ENCODE measurements at regions not wholly inside any gene's neighbourhood (a gene's known extent, or its start where the extent isn't known, plus 50 kb on each side); places are given as distances from the start of the nearest gene placed in this dataset.
A peak's percentile ranks its signal among the peaks of the same experiment; 100 is the strongest.
"Not testable (repeated sequence)": the region's sequence is repeated elsewhere in the genome, so short reads cannot be mapped to it uniquely, and the experiment has no call there.

GRCh38 chr15:92822216-92823144 lies 77.6 kb upstream of the CHD2 start:
- DNase-seq (ENCODE audit: low read depth): no peak

DNA sequence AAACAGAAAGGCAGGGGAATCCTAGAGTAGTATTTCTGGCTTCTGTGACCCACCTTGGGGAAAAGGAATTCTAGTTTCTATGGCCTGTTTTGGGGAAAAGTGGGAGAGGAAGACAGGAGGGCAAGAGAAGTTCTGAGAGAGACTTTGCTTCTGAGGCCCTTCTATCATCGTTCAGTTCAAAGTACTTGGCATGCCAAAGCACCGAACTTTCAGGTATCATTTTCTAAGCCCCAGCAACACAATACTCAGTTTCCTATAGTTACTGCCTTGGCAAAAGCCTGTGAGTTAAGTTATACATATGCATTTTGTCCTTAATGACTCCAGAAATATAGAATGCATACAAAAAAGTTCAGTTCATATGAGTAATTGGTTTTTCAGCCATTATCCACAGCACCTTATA lies 74.1 kb upstream of the CHD2 start:
- DNase-seq (ENCODE audit: low read depth): no peak

DNA sequence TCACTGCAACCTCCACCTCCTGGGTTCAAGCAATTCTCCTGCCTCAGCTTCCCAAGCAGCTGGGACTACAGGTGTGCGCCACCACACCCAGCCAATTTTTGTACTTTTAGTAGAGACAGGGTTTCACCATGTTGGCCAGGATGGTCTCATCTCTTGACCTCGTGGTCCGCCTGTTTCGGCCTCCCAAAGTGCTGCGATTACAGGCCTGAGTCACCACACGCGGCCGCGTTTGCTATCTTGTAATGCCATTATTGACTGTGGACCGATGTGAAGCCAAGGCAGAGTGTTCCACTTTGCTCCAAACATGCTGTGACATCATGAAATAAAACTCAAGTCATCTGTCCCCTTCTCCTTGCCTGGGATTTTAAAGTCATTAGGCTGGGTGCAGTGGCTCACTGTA lies 72.1 kb upstream of the CHD2 start:
- DNase-seq (ENCODE audit: low read depth): not testable (repeated sequence)

DNA sequence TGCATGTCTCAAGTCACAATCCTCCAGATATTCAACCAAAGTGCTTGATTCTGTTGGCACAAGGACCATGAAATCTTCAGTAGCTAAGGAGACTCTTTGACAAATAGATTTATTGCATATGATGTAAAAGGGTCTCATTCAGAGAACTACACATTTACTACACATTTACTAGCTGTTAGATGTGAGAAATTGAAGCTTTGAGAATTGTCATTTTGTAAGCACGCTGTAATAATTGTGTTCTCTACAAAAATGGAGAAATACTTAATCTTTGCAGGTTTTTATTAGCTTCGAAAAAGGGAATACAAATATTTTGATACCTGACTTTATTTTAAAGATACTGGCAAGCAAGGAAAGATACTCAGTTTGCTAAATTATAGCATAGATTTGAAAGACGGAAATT lies 70.2 kb upstream of the CHD2 start:
- no peak for DNase-seq (ENCODE audit: low read depth)

DNA sequence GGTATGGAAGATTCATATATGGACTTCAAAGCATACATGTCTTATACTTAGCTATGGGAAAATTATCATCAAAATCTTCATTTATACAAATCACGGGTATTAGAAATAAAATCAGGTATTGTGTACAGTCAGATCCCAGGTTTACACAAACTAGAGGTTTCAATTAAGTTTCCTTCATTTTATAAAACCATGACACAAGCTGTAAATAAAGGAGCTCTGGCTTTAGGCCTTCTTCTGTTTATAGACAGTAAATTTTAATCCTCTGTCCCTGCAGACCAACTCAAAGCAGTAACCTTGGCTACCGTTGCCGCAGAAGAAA lies 68.8 kb upstream of the CHD2 start:
- DNase-seq (ENCODE audit: low read depth): no peak

DNA sequence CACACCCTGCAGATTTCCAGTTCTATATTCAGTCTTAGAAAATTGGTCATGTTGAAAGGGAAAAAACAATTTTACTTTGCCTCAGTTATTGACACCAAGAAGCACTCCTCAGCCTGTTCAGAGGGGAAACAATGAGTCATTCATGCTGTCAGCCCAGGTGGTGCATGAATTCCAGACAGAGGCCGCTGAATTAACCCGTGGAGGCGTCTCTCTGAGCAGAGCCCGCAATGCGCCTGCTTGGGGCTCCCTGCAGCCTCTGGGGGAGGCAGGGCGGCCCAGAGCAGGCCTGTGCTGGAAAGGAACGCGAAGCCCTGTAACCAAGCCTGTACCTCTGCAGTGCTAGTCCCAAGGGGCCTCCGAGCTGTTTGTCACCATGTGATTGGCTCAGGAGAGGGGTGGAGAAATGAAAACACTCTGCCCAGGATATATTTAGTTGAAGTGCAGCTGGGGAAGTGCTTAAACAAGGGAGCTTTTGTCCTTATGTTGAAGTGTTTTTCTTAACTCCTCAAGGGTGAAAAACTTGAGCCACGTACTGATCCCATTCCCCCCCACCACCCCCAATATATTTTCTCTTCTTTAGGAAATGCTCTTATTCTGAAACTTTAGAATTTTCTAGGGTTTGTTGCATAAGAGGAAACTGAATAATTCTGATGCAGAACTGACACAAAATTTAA lies 68.3 kb upstream of the CHD2 start:
- DNase-seq (ENCODE audit: low read depth): peak; percentile 82

GRCh38 chr15:92833106-92833433 lies 67.1 kb upstream of the CHD2 start:
- DNase-seq (ENCODE audit: low read depth): no peak

- no peak for DNase-seq (ENCODE audit: low read depth)
Observed at GRCh38 chr15:92833493-92834271, 66.4 kb upstream of the CHD2 start.

DNA sequence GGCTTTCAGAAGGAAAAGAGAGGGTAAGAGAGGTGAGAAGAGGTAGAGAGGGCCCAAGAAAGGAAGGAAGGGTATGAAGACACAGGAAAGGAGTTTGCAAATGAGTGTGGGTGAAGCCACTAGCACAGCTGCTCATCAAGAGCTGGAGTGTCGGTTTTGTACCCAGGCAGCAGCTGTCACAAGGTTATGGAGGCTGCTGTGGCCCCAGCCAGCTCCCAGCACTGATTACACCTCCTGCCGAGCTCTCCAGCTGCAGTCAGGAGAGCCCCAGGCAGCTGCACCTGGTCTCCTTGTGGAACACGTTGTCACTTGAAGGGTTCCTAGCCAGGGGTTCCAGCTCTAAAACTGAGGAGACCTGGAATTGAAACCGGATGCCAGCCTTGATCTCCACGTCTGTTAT lies 60.4 kb upstream of the CHD2 start:
- no peak for DNase-seq (ENCODE audit: low read depth)

GRCh38 chr15:92840149-92840548 lies 60.0 kb upstream of the CHD2 start:
- DNase-seq (ENCODE audit: low read depth): no peak

- DNase-seq (ENCODE audit: low read depth): no peak
Observed at GRCh38 chr15:92843326-92843725, 56.8 kb upstream of the CHD2 start.

GRCh38 chr15:92843814-92844213 lies 56.3 kb upstream of the CHD2 start:
- no peak for DNase-seq (ENCODE audit: low read depth)

GRCh38 chr15:92845126-92845508 lies 55.0 kb upstream of the CHD2 start:
- no peak for DNase-seq (ENCODE audit: low read depth)

GRCh38 chr15:92846741-92847140 lies 53.4 kb upstream of the CHD2 start:
- DNase-seq (ENCODE audit: low read depth): no peak

DNA sequence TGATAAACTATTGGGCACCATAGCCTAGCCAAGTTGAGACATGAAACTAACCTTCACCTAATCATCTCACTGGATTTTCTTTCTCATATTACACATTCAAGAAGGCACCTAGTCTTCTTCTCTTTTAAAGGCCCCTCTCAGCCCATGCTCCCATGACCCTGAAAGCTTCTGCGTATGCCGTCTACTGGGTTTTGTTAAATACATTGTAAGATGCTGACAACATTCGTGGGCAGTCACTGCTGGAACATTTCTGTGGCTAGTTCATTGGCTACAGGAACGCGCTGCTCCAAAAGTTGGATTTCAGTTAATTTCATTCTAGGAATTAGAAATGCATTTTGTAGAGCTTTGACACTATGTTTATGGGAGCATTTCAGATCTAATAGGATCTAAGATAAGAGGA lies 52.3 kb upstream of the CHD2 start:
- DNase-seq (ENCODE audit: low read depth): no peak

- DNase-seq (ENCODE audit: low read depth): no peak
Observed at GRCh38 chr15:92848464-92848851, 51.7 kb upstream of the CHD2 start.

GRCh38 chr15:92848852-92849598 lies 51.1 kb upstream of the CHD2 start:
- no peak for DNase-seq (ENCODE audit: low read depth)

DNA sequence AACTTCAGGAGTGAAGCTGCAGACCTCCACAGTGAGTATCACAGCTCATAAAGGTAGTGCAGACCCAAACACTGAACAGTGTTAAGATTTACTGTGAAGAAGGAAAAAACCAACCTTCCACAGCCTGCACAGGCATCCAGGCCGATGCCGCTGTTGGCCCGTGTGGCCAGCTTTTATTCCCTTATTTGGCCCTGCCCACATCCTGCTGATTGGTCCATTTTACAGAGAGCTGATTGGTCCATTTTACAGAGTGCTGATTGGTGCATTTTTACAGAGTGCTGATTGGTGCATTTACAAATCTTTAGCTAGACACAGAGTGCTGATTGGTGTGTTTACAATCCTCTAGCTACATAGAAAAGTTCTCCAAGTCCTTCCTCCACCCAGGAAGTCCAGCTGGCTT lies 49.9 kb upstream of the CHD2 start:
- DNase-seq (ENCODE audit: low read depth): not testable (repeated sequence)

All from activated T-helper 1 cell treated with Interleukin-2 at 50 U/mL for 16 hours (primary cell).